GM23338 (cell line): ENCODE measurements at regions not wholly inside any gene's neighbourhood (a gene's known extent, or its start where the extent isn't known, plus 50 kb on each side); places are given as distances from the start of the nearest gene placed in this dataset.

Source experiments
- ATAC-seq: fragments of 200-7000 bp; cut with Tn5 transposase; 3 replicates; pipeline ENCODE4 v1.9.1; 2020
- DNase-seq: peaks from one replicate; pipeline ENCODE4 v3.0.0-alpha.2; 2015; ENCODE audit warnings: low spot score
- H2AFZ ChIP-seq: fragments of 200-600 bp; sonication (generic); 2 replicates; pipeline ENCODE4 v1.8.0; 2016; ENCODE audit warnings: antibody characterized with exemption, mild to moderate bottlenecking, moderate library complexity
- H3F3A ChIP-seq: fragments of 200-600 bp; sonication (generic); replicated peaks from 2 replicates; pipeline ENCODE4 v1.8.0; 2017; ENCODE audit warnings: antibody characterized with exemption, mixed run types, low read depth
- H3K27ac ChIP-seq: fragments of 200-600 bp; sonication (generic); 2 replicates; pipeline ENCODE4 v1.6.1; 2016; ENCODE audit warnings: low read depth
- H3K27me3 ChIP-seq: fragments of 200-600 bp; sonication (generic); 2 replicates; pipeline ENCODE4 v1.8.0; 2016; ENCODE audit warnings: mild to moderate bottlenecking, mixed run types, moderate library complexity; ENCODE audit not compliant: insufficient read depth
- H3K36me3 ChIP-seq: fragments of 200-600 bp; sonication (generic); 2 replicates; pipeline ENCODE4 v1.8.0; 2016; ENCODE audit warnings: mild to moderate bottlenecking; ENCODE audit not compliant: insufficient read depth
- H3K4me1 ChIP-seq: fragments of 200-600 bp; sonication (generic); 2 replicates; pipeline ENCODE4 v1.8.0; 2016; ENCODE audit warnings: mild to moderate bottlenecking, moderate library complexity; ENCODE audit not compliant: insufficient read depth
- H3K4me2 ChIP-seq: fragments of 200-600 bp; sonication (generic); 2 replicates; pipeline ENCODE4 v1.7.1; 2017; ENCODE audit warnings: mixed run types
- H3K4me3 ChIP-seq: fragments of 200-600 bp; sonication (generic); 2 replicates; pipeline ENCODE4 v1.6.1; 2016; ENCODE audit warnings: mixed run types
- H3K79me2 ChIP-seq: fragments of 200-600 bp; sonication (generic); replicated peaks from 2 replicates; pipeline ENCODE4 v1.8.0; 2017; ENCODE audit warnings: mild to moderate bottlenecking; ENCODE audit not compliant: insufficient read depth
- H3K9me2 ChIP-seq: fragments of 200-600 bp; sonication (generic); 2 replicates; pipeline ENCODE4 v1.8.0; 2017; ENCODE audit not compliant: insufficient read depth
- H4K20me1 ChIP-seq: fragments of 200-600 bp; sonication (generic); replicated peaks from 2 replicates; pipeline ENCODE4 v1.8.0; 2017; ENCODE audit warnings: mild to moderate bottlenecking; ENCODE audit not compliant: insufficient read depth
- H3K27ac Mint-ChIP-seq: 2 replicates; pipeline ENCODE4 v1.8.0; 2020; ENCODE audit warnings: inconsistent platforms, mild to moderate bottlenecking, moderate library complexity, mixed read lengths
- H3K27me3 Mint-ChIP-seq: 3 replicates; pipeline ENCODE4 v1.8.0; 2022; ENCODE audit warnings: low read depth, mild to moderate bottlenecking, moderate library complexity, mixed read lengths, inconsistent platforms; ENCODE audit not compliant: insufficient read depth, poor library complexity
- H3K36me3 Mint-ChIP-seq: 3 replicates; pipeline ENCODE4 v1.8.0; 2021; ENCODE audit warnings: low read depth, mild to moderate bottlenecking, inconsistent platforms, moderate library complexity, mixed read lengths
- H3K4me1 Mint-ChIP-seq: 3 replicates; pipeline ENCODE4 v1.8.0; 2020; ENCODE audit warnings: mild to moderate bottlenecking, inconsistent platforms, mixed read lengths
- H3K4me3 Mint-ChIP-seq: 3 replicates; pipeline ENCODE4 v1.8.0; 2021; ENCODE audit warnings: moderate library complexity, mild to moderate bottlenecking, inconsistent platforms, mixed read lengths
- H3K9me3 Mint-ChIP-seq: 3 replicates; pipeline ENCODE4 v1.8.0; 2020; ENCODE audit warnings: moderate library complexity, mild to moderate bottlenecking, inconsistent platforms, mixed read lengths
- CREB1 ChIP-seq: fragments of 250-450 bp; sonication (Bioruptor Pico); IDR thresholded peaks from 2 replicates; pipeline ENCODE4 v1.5.0; 2020; ENCODE audit warnings: low read depth, mild to moderate bottlenecking, moderate library complexity
- EZH2 ChIP-seq: fragments of 200-600 bp; sonication (generic); IDR thresholded peaks from one replicate; pipeline ENCODE4 v1.8.0; 2017; ENCODE audit warnings: antibody characterized with exemption, mild to moderate bottlenecking, low read depth; ENCODE audit not compliant: unreplicated experiment
- EZH2phosphoT487 ChIP-seq: fragments of 200-600 bp; sonication (generic); IDR thresholded peaks from one replicate; pipeline ENCODE4 v1.8.1; 2018; ENCODE audit warnings: antibody characterized with exemption; ENCODE audit not compliant: unreplicated experiment
- JUNB ChIP-seq: IDR thresholded peaks from one replicate; pipeline ENCODE4 v1.6.1; 2016; ENCODE audit warnings: antibody characterized with exemption; ENCODE audit not compliant: unreplicated experiment
- NANOG ChIP-seq: IDR thresholded peaks from 2 replicates; pipeline ENCODE4 v1.6.1; 2016; ENCODE audit warnings: antibody characterized with exemption, borderline replicate concordance
- POLR2AphosphoS5 ChIP-seq: IDR thresholded peaks from 2 replicates; pipeline ENCODE4 v1.6.1; 2016; ENCODE audit warnings: antibody characterized with exemption, low read depth
- STAT1 ChIP-seq: IDR thresholded peaks from one replicate; pipeline ENCODE4 v1.6.1; 2016; ENCODE audit warnings: antibody characterized with exemption; ENCODE audit not compliant: unreplicated experiment
- ZNF114 ChIP-seq: fragments of 250-450 bp; sonication (Bioruptor Pico); IDR thresholded peaks from 2 replicates; pipeline ENCODE4 v1.5.0; 2020; ENCODE audit warnings: mild to moderate bottlenecking, moderate library complexity
- ZNF331 ChIP-seq: fragments of 250-450 bp; sonication (Bioruptor Pico); IDR thresholded peaks from 2 replicates; pipeline ENCODE4 v1.5.0; 2020; ENCODE audit warnings: low read depth, mild to moderate bottlenecking, moderate library complexity

DNA sequence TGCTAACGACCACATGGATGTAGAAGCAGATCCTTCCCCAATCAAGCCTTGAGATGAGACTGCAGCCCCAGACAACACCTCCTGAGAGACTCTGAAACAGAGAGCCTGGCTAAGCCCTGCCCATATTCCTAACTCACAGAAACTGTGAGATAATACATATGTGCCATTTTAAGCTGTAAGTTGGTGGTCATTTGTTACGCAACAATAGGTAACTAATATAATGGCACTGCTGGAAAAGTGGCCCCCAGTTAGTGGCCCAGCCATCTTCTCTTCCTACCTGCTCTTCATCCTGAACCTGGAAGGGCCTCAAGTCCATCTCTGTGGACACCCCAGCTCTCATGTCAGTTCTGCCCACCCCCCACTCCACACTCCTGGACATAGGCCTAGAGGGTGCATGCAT is 144.0 kb downstream of the TMEM17 start:
- no peak for ATAC-seq
- no peaks in the 10 kb centered on the region for H3K9me2 ChIP-seq
- H3K27me3 Mint-ChIP-seq = peaks cover 3% of the 10 kb centered on the region
- no peak overlapping the region for H2AFZ ChIP-seq
- DNase-seq = no peak
- H3K36me3 ChIP-seq = no peaks in the 10 kb centered on the region
- H3K9me3 Mint-ChIP-seq = peaks cover 8% of the 10 kb centered on the region; the same call in 2 of the 3 replicates
- no peak overlapping the region for H3K4me2 ChIP-seq
- H3K4me3 Mint-ChIP-seq = no peak overlapping the region
- H3K27me3 ChIP-seq = no peaks in the 10 kb centered on the region
- no peak overlapping the region for H3K27ac ChIP-seq
- peaks cover 20% of the 10 kb centered on the region for H3K4me1 Mint-ChIP-seq
- no peak overlapping the region for H3K4me3 ChIP-seq
- peaks cover 6% of the 10 kb centered on the region; the same call in 1 of the 3 replicates for H3K36me3 Mint-ChIP-seq
- no peaks in the 10 kb centered on the region for H3K79me2 ChIP-seq
- H3K4me1 ChIP-seq = peaks cover 8% of the 10 kb centered on the region; the same call in 1 of the 2 replicates
- TF ChIP-seq JUNB (no peak), ZNF331 (no peak), ZNF114 (CRISPR knock-in tag) (no peak), EZH2phosphoT487 (no peak), STAT1 (no peak)
- no peaks in the 10 kb centered on the region for H3F3A ChIP-seq
- no peak overlapping the region for H3K27ac Mint-ChIP-seq
- H4K20me1 ChIP-seq = no peaks in the 10 kb centered on the region

DNA sequence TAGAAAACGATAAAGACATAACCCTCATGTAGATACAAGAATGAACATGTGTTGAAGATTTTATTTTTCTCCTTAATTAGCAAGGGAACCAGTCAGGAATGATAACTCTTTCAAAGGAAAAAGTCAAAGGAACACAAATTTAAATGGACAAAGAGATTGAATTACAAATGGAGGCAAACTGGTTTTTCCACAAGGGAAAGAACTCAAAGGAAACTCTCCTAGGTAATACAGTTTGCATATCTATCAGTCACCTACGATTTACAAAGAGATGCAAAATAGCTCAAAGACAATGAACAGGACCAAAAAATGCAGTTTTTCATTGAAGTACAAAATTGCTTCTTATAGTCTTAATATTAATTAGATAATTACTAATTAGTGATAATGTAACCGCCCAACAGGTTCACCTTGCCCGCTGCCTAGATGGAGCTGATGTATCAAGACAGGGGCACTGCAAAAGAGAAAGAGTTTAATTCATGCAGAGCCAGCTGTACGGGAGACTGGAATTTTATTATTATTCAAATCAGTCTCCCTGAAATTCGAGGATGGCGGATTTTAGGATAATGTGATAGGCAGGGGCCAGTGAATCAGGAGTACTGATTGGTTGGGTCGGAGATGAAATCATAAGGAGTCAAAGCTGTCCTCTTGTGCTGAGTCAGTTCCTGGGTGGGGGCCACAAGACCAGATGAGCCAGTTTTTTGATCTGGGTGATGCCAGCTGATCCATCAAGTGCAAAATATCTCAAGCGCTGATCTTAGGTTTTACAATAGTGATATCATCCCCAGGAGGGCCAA is 151.0 kb downstream of the TMEM17 start:
- Mint-ChIP-seq H3K27ac (peak overlapping the region; percentile 98), H3K36me3 (peaks cover 27% of the 10 kb centered on the region), H3K27me3 (peaks cover 4% of the 10 kb centered on the region), H3K9me3 (peaks cover 24% of the 10 kb centered on the region), H3K4me1 (peaks cover 17% of the 10 kb centered on the region), H3K4me3 (peak overlapping the region; percentile 49)
- Histone ChIP-seq H4K20me1 (no peaks in the 10 kb centered on the region), H3K36me3 (no peaks in the 10 kb centered on the region), H3K4me3 (no peak overlapping the region), H3K27ac (peak overlapping the region; percentile 84), H3K27me3 (no peaks in the 10 kb centered on the region), H3K4me2 (peak overlapping the region; percentile 12; the same call in 1 of the 2 replicates), H3K9me2 (no peaks in the 10 kb centered on the region), H2AFZ (no peak overlapping the region), H3F3A (no peaks in the 10 kb centered on the region), H3K79me2 (no peaks in the 10 kb centered on the region), H3K4me1 (peaks cover 5% of the 10 kb centered on the region)
- DNase-seq (peak; percentile 92), ATAC-seq (peak; percentile 91)
- TF ChIP-seq EZH2phosphoT487 (no peak), CREB1 (0 out of 2 replicates have a peak, but pooled peaks have one; percentile 53), NANOG (peak; percentile 79), POLR2AphosphoS5 (peak; percentile 39; the same call in 1 of the 2 replicates)

DNA sequence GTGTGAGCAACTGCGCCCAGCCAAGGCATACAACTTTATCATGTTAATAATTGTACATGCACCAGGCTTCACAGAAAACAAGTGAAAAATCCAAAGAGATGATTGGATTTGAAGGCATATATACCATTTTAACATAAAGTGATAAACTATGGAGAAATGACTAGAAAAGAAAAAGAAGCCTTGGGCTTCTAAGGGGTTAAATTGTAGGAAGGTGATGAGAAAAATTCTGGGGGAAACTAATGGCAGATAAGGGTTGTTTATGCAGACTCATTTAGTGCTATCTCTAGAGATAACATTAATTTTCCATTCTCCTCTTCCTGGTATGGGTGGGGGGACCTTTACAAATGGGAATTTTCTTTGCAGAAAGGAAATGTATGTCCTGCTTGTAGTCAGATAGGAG is 154.0 kb downstream of the TMEM17 start:
- no peak overlapping the region for H3K27ac Mint-ChIP-seq
- Histone ChIP-seq H3K27me3 (no peaks in the 10 kb centered on the region), H3K36me3 (no peaks in the 10 kb centered on the region), H3K4me3 (no peak overlapping the region), H3K9me2 (0 out of 2 replicates have a peak, but pooled peaks cover 12% of the 10 kb centered on the region), H3F3A (no peaks in the 10 kb centered on the region), H2AFZ (no peak overlapping the region), H3K27ac (no peak overlapping the region), H3K4me2 (no peak overlapping the region), H3K79me2 (no peaks in the 10 kb centered on the region), H3K4me1 (peaks cover 5% of the 10 kb centered on the region), H4K20me1 (no peaks in the 10 kb centered on the region)
- H3K36me3 Mint-ChIP-seq = peaks cover 27% of the 10 kb centered on the region
- DNase-seq = no peak
- H3K27me3 Mint-ChIP-seq = peaks cover 4% of the 10 kb centered on the region
- no peak for TF ChIP-seq EZH2
- H3K4me3 Mint-ChIP-seq = no peak overlapping the region
- H3K4me1 Mint-ChIP-seq = peaks cover 20% of the 10 kb centered on the region
- no peak for ATAC-seq
- H3K9me3 Mint-ChIP-seq = peaks cover 24% of the 10 kb centered on the region
